D721Med (cell line): ENCODE measurements at regions not wholly inside any gene's neighbourhood (a gene's known extent, or its start where the extent isn't known, plus 50 kb on each side); places are given as distances from the start of the nearest gene placed in this dataset.

Experiments
- DNase-seq: peaks from one replicate; pipeline ENCODE4 v3.0.0; 2011; ENCODE audit warnings: low spot score; ENCODE audit not compliant: insufficient read length
- FAIRE-seq: peaks from 2 replicates; lab custom pipeline; 2011; peaks lifted over from hg19 to GRCh38; lab: Jason Lieb, UNC
- TF ChIP-seq, protein P1 (sequence below): IDR thresholded peaks from 2 replicates; pipeline ENCODE4 v1.5.1; 2012; ENCODE audit warnings: mild to moderate bottlenecking, control low read depth; ENCODE audit not compliant: insufficient read depth; ENCODE audit errors: missing control alignments

DNA sequence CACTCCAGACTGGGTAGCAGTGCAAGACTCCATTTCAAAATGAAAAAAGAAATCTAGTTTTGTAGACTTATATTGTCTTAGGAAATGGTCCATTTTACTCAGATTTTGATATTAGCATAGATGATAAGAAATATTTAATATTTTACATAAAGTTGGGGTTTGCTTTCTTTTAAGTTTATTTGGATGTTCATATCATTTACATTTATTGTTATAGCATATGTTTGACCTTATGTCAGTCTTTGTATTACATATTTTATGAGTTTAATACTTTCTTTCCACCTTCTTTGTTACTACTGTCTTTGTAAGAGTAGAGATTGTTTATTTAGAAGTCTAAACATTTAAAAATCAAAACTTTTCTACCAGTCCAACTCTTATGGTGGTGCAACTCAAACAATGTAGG lies 162.7 kb upstream of the OTX2 start:
- TF ChIP-seq, protein P1, sequence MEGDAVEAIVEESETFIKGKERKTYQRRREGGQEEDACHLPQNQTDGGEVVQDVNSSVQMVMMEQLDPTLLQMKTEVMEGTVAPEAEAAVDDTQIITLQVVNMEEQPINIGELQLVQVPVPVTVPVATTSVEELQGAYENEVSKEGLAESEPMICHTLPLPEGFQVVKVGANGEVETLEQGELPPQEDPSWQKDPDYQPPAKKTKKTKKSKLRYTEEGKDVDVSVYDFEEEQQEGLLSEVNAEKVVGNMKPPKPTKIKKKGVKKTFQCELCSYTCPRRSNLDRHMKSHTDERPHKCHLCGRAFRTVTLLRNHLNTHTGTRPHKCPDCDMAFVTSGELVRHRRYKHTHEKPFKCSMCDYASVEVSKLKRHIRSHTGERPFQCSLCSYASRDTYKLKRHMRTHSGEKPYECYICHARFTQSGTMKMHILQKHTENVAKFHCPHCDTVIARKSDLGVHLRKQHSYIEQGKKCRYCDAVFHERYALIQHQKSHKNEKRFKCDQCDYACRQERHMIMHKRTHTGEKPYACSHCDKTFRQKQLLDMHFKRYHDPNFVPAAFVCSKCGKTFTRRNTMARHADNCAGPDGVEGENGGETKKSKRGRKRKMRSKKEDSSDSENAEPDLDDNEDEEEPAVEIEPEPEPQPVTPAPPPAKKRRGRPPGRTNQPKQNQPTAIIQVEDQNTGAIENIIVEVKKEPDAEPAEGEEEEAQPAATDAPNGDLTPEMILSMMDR = no peak
- DNase-seq = no peak
- no peak for FAIRE-seq

- TF ChIP-seq, protein P1 = no peak
- FAIRE-seq (no peak), DNase-seq (no peak)
Observed at GRCh38 chr14:56964895-56965294, 154.6 kb upstream of the OTX2 start.

DNA sequence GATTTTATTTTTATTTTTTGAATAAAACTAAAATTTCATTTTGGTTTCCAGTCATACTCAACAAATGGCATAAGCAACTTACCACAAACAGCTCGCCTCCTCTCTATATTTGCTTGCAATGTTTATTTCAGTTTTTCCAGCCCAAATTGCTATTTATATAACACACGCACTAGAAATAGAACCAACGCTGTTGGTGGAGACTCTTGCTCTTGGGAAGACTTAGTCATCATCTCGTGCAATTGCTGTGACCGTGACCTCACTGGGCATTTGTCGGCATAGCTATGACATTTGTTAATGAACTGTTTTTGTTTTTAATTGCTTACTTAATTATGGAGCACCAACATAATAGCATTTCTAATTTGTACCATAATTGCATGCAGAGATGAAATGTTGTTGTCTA lies 153.1 kb upstream of the OTX2 start:
- no peak for DNase-seq
- TF ChIP-seq, protein P1 = no peak
- FAIRE-seq = peak; percentile 78

DNA sequence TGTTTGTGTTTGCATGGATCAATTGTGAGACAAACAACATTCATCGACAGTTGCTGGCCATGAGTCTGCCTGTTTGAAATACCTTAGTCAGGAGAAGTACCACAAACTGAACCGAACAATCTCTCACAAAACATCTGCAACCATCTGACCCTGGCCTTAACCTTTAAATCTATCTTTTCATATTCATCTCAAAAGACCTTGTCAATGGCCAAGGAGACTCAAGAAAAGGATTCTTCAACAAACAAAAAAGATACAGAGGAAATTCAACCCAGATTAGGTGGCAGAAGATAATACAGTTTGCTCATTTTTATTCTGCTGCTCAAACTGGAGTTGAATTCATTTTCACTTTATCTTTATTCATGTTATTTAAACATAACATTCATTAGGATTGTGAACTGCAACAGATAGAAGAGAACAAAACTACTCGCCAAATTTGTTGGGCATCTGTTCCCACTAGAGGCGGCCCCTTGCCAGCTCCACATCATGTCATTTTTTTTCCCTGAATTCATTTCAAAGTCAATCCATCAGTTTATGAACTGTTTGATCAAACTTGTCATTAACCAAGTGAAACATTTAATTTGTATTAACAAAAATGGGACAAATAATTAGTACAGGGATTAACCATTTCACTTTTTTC lies 152.3 kb upstream of the OTX2 start:
- TF ChIP-seq, protein P1 = no peak
- FAIRE-seq = no peak
- no peak for DNase-seq

DNA sequence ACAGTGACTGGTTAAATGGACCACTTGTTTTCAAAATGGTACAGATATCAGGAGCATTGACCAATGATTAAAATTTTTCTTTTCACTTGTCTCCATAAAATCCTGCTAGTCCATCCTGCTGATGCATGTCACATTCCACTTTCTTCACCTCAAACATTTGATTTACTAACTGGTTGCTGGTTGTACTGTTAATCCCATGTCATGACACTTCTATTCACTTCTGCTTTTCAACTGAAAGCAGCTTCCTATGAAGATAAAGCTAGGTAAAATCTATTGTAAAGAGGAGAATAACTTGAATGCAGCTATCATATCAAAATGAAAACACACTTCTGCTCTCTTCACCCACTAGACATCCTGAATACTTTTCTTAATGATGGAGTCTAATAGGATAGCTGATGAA lies 149.6 kb upstream of the OTX2 start:
- TF ChIP-seq, protein P1 = no peak
- FAIRE-seq (peak; percentile 81), DNase-seq (no peak)

- TF ChIP-seq, protein P1 = no peak
- no peak for DNase-seq
- FAIRE-seq = no peak
Observed at GRCh38 chr14:56959121-56959520, 148.8 kb upstream of the OTX2 start.

- DNase-seq (no peak), FAIRE-seq (no peak)
- TF ChIP-seq, protein P1 = no peak
Observed at GRCh38 chr14:56956182-56956581, 145.9 kb upstream of the OTX2 start.
